Fibroblast of skin of back (primary cell): ENCODE measurements at regions not wholly inside any gene's neighbourhood (a gene's known extent, or its start where the extent isn't known, plus 50 kb on each side); places are given as distances from the start of the nearest gene placed in this dataset.
"Not testable (repeated sequence)": the region's sequence is repeated elsewhere in the genome, so short reads cannot be mapped to it uniquely, and the experiment has no call there.

ENCODE experiments used
- DNase-seq: peaks from one replicate; pipeline ENCODE4 v3.0.0-alpha.2; 2013

GRCh38 chr15:60137711-60138396 lies 133.7 kb downstream of the FOXB1 start:
- peak; percentile 82 for DNase-seq

DNA sequence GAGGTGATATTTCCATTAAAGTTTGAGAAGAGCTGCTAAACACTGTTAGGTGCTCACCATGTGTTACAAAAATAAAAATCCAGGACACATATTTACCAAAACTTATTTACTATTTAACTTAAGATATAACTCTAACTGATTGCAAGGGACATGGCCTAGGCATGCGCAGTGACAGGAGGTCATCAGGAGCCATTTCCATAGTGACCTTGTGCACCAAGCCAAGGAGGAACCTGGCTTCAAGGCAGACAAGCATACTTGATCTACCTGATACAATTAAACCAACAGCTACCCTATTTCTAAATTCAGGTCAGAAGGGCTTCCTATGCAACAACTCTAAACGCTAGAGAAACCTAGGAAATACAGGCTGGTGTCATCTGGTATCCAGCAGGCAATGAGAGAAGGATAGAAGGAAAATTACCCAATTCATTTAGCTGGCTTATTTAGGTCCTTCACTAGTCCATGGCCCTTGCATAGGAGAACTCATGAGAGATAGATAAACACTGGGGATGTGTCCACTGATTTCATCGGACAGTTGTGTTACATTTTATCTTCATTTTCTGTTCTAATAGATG lies 134.4 kb downstream of the FOXB1 start:
- DNase-seq = no peak

GRCh38 chr15:60152386-60152785 lies 148.3 kb downstream of the FOXB1 start:
- no peak for DNase-seq

- DNase-seq = no peak
Observed at GRCh38 chr15:60154764-60155325, 150.7 kb downstream of the FOXB1 start.

DNA sequence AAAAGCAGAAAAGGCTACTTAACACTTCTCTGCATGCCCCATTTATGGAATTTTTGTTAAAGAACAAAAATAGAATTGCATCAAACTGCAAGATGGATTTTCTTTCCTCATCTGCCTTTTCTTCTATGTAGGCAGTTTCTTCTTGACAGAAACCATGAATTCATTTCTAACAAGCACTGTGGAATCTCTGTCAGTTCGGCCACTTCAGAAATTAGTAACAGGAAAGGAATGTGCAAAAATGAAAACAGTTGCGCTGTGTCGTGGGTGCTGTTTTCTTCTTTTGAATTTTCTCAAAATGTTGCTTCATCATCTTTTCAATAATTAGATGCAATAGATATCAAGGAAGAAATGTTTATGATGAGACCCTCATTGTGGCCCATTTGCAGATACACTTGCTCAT lies 151.6 kb downstream of the FOXB1 start:
- DNase-seq = peak; percentile 67

DNA sequence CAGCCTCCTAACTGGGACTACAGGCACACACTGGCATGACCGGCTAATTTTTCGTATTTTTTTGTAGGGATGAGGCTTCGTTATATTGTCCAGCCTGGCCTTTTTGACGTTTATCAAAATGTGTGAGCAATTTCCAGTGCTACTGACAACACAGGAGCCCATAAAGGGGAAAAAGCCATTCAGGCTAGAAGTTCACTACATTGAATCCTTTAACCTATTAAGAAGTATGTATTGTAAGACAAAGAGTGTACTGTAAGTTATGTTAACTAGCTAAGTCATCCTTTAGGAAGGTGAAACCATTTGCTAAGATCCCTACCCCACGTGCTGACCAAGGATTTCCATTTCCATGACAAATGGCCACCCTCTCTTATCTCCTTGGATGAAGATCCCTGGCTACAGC lies 156.8 kb downstream of the FOXB1 start:
- DNase-seq = no peak

- no peak for DNase-seq
Observed at GRCh38 chr15:60161704-60162103, 157.6 kb downstream of the FOXB1 start.

GRCh38 chr15:60162251-60162967 lies 158.3 kb downstream of the FOXB1 start:
- DNase-seq = no peak

- DNase-seq = no peak
Observed at GRCh38 chr15:60162968-60163355, 158.9 kb downstream of the FOXB1 start.

- DNase-seq = no peak
Observed at GRCh38 chr15:60165111-60165510, 161.0 kb downstream of the FOXB1 start.

DNA sequence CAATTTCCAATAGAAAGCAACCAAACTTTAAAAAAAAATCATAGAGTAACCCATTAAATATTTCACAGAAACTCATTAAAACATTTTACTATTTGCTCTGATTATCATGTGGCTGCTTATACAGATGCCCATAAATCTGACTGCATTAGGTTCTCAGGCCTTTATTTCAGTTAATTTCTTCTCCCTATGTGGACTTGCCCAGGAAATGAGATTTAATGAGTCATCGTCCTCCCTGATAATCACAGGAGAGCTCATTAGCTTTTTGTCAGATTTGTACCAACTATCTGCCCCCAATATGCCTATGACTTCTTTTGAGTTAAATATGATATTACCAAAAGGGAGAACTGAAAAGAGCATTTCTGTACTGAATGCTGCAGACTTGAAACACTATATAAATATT lies 168.0 kb downstream of the FOXB1 start:
- DNase-seq = no peak

GRCh38 chr15:60179786-60180391 lies 175.8 kb downstream of the FOXB1 start:
- peak; percentile 51 for DNase-seq

DNA sequence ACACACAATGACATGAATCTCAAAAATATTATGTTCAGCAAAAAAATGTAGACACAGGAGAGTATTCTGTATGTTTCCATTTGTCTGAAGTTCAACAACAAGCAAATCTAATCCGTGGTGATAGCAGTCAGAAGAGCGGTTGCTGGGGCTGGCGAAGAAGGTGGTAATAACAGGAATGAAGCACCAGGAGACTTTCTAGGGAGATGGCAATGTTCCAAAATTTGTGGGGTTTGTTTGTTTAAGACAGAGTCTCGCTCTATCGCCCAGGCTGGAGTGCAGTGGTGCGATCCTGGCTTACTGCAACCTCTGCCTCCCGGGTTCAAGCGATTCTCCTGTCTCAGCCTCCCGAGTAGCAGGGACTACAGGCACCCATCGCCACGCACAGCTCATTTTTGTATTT lies 177.8 kb downstream of the FOXB1 start:
- DNase-seq = not testable (repeated sequence)

- DNase-seq = no peak
Observed at GRCh38 chr15:60183366-60183765, 179.3 kb downstream of the FOXB1 start.

DNA sequence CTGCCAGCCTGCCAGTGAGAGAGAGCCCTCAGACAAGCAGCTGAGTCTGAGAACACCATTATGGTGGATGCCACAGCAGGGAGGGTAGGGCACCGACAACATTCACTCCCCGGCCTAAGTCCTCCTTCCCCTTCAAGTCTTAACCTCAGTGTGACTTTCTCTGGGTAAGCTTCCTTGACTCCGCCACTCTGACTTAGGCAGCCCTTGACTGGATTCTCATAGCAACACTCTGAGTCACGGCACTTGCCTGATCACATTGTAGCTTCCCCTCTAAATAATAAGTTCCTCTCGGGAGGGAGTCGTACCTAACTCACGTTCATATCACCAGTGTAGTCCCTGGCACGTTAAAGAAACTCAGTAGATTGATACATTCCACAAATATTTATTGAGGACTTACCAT lies 180.5 kb downstream of the FOXB1 start:
- peak; percentile 15 for DNase-seq

DNA sequence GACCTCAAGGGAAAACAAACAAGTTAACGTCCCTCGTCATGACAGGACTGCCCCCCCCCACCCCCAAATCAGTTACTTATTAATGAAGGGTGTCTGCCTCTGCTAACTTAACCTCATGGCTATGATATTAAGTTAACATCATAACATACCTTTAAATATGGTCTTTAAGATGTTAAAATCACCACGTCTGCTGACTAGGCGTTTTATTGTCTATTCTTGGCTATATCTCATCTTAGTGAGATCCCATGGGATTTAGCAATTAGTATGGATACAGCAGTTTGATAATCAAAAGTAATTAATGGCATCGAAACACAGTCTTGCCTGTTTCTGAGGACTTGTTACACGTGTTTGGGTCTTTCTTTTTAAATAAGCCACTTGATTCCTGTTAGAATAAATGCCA lies 186.9 kb downstream of the FOXB1 start:
- DNase-seq = no peak

GRCh38 chr15:60191821-60192220 lies 187.7 kb downstream of the FOXB1 start:
- no peak for DNase-seq

DNA sequence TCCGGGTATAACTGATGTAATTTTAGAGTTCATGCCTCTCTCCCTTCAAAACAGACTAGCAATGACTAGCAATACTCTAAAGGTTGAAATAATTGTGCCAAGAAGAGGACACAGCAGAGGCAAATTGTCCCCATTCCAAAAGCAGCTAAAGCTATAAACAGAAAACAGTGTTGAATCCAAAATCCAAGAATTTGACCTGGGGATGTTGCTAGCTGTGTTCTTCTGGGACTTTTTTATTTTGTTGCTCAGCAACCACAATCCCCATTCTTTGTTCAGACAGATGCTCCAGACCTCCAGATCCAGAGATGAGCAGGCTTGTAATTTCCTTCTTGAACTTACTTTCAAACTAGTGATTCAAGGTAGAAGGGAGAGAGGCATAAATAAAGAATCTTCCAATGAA lies 191.5 kb downstream of the FOXB1 start:
- no peak for DNase-seq

DNA sequence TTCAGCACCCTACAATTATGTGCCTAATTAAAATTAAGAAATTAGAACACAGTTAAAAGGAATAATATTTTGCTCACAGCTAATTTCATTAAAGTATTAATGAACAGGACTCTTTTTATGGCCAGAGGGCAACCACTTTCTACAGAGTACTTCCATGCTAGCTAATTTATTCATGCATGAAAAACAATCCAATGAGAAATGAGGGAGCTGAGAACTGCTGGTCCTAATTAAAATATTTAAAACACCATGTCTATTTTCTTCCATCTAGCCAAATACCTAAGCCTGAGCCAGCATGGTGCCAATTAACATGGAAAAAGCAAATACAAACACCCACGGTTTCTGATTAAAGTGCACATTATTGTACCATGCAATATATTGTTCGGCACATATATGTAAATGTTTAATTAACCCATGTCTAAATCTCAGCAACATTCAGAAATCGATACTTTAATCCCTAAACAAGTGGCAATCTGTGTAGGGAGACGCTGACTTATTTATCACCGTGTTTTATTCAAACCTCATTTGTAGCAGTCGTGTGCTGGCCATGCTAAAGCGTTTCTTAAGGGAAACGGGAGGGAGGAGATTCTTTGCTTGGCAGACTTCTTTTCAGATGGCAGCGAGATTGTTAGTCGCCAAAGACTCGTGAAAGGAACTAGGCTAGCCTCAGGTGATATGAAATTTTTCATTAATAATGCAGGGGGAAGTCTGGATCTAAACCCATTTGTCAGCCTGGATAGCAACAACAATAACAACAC lies 193.5 kb downstream of the ANXA2 start:
- DNase-seq = no peak

GRCh38 chr15:60208709-60209108 lies 189.1 kb downstream of the ANXA2 start:
- peak; percentile 69 for DNase-seq

DNA sequence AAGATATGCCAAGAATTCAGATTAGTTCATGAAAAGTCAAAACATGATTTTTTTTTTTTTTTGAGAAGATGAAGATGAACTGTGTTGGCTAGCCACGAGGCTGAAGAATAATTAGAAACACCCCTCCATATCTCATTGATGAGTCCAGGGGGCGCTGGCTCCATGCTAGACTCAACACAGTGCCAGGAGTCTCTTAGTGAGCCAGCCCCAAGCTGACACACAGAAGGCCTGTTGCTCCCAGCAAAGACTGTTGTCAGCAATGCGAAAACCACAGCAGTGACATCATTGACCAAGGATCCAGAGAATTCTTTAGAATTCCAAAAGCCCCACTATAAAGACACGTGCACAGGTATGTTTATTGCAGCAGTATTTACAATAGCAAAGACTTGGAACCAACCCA lies 185.2 kb downstream of the ANXA2 start:
- peak; percentile 50 for DNase-seq

DNA sequence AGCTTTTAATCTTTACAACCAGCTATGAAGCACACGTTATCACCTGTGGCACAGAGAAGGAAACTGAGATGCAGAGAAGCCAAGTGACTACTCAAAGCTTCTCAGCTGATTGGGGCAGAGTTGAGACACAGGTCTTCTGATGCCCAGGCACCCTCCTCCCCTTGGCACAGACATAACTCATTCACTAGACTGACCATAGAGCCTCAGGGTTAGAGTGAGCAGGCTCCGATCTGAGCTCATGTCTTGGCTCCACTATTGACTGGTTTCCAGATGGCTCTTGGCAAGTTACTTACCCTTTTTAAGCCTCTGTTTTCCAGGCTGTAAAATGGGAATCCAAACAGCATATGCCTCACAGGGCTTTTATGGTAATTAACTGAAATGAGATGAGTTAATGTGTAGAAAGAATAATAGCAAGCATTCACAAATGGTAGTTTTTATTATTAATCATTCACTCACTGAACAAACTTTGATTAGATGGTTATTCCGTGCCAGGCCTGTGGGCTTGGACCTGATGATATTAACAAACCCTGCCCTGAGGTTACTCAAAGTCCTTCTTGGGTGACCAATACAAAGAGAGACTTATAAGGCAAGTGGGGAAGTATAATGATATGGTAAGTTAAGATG lies 184.3 kb downstream of the ANXA2 start:
- no peak for DNase-seq
